NCI-H2107 (cell line): ENCODE measurements at regions not wholly inside any gene's neighbourhood (a gene's known extent, or its start where the extent isn't known, plus 50 kb on each side); places are given as distances from the start of the nearest gene placed in this dataset.

Experiments used
- DNase-seq: peaks from one replicate; lab custom pipeline; 2025; lab: John Stamatoyannopoulos, UW

GRCh38 chr4:128601991-128602695 is 207.4 kb upstream of the JADE1 start:
- DNase-seq, result no peak

GRCh38 chr4:128600996-128601871 is 208.3 kb upstream of the JADE1 start:
- peak; percentile 82 for DNase-seq

DNA sequence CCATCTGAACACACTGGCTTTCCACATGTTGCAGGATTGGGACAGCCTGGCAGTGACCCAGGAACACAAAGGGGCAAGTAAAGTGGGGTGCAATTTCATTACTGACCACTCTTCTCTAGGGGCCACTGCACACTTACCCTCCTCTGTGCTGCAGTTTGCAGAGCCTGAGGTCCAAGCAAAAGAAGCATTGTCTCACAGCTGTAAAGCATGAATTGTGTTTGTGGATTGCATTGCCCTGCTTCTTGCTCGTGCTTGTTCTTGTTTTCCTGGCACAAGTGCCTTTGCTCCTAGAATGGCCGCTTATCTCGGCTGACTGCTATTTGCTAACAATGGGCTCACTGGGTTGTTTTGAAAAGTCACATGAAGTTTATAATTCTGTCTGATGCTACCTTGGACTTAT is 209.1 kb upstream of the JADE1 start:
- no peak for DNase-seq

DNA sequence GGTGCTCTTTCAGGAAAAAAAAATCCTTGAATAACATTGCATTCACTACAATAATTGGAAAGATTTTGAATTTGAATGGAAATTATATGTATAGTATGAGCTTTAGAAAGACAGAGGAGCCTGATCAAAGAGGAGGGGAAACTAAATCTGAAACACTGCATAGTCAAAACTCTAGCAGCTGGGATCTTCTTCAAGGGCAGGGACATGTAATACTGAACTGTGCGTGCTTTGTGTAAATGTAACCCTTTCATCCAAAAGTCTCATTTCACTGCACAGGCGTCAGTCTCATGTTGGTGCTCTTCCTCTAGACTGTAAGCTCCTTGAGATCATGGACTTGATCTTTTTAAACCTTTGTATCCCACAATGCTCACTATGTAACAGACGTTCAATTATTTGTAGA is 212.0 kb upstream of the JADE1 start:
- no peak for DNase-seq

- DNase-seq, result no peak
Measured at GRCh38 chr4:128596853-128597252, 212.6 kb upstream of the JADE1 start.

GRCh38 chr4:128596115-128596514 is 213.4 kb upstream of the JADE1 start:
- no peak for DNase-seq

DNA sequence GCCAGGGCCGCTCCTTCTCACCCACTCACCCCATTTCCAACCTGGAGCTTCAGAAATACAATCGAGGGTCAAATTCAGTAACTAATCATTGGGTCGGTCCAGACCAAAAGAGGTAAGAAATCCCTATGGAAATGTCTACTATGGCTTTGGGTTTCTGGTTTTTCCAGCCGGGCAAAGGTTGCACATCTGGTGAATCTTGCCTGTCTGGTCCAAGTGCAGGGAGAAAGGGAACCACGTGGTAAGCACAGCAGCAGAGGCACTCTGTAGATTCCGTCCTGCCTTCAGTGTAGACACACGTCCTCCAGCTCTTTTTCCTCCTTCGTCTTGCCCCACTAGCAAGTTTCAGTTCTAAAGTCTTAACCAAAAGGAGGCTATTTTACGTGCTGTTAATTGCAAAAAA is 218.0 kb upstream of the JADE1 start:
- no peak for DNase-seq

DNA sequence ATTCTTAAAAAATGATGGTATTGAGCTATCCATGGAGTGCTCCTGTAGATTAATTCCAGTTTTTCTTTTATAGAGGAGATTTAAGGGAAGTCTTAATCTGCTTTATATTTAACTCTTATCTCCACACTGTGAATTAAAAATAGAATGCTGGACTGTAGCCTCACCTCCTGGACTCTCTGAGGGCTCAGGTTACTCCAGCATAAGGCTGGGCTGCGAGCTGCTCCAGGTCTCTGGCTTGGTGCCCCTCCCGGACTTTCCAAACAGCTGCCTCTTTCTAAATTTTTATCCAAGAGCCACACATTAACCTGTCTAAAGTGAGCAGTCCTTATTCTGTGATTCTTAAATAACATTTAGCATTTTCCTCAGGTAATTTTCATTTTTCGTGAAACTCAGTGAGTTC is 218.7 kb upstream of the JADE1 start:
- no peak for DNase-seq

GRCh38 chr4:128590034-128590740 is 219.3 kb upstream of the JADE1 start:
- DNase-seq, result no peak

GRCh38 chr4:128589384-128589965 is 220.0 kb upstream of the JADE1 start:
- DNase-seq, result no peak

DNA sequence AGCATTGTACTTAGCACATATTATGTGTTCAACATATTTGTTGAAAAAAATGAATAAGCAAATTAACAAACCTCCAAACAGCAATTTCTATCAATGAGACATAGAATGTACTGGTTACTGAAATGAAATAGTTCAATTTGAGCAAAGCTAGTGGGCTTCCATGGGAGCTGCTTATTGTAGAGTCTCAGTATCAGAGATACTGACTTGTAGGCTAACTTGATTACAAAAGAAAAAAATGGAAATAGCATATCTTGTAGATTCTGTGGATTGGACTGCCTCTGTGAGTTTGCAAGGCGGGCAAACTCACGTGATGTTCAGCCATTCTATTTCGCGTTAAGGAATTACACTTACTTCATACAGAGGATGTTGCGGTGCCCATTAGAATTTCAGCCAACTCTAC is 222.1 kb upstream of the JADE1 start:
- no peak for DNase-seq

- no peak for DNase-seq
Measured at GRCh38 chr4:128583753-128584712, 225.5 kb upstream of the JADE1 start.

DNA sequence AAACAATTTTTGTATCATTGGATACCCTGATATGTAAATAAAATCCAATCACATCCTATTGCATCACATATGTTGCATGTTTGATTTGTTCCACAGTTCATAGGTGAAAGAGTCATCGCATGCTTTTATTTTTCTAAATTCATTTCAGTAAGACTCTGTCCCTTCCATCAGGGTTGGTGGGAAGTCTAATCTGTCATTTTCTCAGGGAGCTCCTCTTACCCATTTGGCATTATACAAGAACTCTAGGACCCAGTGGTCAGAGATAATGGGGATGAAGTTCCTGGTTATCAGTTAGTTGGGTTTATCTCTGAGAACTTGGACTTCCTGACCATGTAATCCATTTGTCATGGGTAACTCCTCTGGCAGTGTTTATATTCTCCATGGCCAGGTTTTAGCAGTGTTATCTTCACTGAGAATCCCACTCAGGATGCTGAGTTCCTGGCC is 227.1 kb upstream of the JADE1 start:
- no peak for DNase-seq

DNA sequence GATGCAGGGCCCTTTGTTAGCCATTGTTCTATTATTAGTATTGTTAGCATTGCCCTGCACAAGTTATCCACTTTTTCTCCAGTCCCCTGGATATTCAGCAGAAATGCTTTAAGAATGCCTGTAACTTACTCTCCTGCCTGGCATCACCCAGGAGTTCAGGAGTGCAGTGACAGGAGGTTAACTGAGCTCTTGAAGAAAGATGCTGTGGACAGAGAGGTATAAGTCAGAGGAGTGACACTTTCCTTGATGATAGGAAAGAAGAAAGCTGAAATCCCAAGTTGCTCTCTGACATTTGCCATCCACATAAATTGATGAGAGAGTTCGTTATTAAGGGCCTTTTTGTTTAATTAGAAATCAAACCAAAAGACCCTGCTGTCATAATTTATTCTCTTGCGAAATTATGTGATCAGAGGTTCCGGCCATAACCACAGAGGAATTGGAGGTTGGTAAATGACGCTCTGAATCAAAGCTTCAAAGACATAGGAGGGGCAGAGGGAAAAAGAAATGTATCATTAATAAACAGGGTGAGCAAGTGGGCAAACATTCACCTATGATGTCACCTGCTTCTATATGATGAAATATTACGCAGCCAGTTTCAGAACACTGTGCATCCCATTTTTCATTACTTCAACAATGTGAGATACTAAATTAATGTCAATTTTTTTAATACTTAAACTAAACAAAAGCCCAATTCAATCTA is 230.2 kb upstream of the JADE1 start:
- no peak for DNase-seq

GRCh38 chr4:128574706-128575105 is 234.8 kb upstream of the JADE1 start:
- DNase-seq, result peak; percentile 18

DNA sequence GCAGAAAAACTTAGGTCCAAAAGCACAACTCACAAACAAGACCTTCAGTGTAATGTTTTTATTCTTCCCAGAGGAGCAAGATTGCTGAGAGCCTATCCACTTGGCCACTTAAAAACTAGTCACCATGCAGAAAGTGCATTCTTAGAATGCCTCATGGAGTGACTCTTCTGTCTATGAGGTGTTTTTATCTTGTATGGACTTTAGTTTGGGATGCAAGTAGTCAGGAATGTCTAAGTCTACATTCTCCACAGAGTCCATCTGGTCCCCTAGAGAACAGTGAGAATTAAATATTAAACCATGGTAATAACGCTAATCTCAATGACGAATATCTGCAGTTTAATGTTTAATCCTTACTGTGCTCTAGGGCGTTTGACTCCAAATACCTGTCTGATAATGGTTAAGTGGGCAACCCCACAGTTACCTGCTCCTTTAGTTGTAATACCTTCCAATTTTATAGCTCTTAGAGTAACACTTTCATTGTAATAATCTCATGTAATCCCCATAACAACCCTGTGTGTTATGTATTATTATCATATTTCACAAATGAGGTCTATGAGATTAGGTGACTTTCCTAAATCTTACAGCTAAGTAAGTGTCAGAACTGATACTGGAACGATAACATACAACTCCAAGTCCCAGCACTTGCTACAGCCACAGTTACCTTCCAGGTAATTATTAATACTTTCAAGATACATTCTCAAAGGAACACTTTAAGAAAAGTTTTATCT is 235.6 kb upstream of the JADE1 start:
- no peak for DNase-seq

- no peak for DNase-seq
Measured at GRCh38 chr4:128572778-128573241, 236.7 kb upstream of the JADE1 start.

DNA sequence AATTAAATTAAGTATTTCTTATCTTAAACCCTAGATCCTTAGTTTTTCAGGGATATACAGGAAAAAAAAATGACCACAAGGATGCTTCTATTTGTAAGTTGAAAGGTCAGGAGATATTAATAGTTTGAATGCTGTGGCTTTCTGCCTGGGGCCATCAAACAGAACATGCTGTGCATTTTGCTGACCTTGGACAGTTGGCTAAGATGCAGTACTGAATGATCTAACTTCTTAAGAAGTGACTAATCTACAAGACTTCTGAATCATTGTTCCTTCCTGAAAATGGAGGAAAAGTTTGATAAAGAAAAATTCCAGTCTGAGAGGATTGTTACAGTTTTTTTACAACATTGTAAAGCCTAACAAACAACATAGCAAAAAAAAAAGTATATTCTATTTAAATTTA is 237.8 kb upstream of the JADE1 start:
- DNase-seq, result no peak

GRCh38 chr4:128570387-128570975 is 239.0 kb upstream of the JADE1 start:
- DNase-seq, result no peak
